Ascending aorta (tissue), 2 donors: ENCODE measurements at regions not wholly inside any gene's neighbourhood (a gene's known extent, or its start where the extent isn't known, plus 50 kb on each side); places are given as distances from the start of the nearest gene placed in this dataset.

ENCODE experiments used
- DNase-seq, 2 donors: peaks; one replicate each; pipeline ENCODE4 v3.0.0-alpha.2; 2019; ENCODE audit warnings: low spot score in 2 of 2
- H3K27ac ChIP-seq, 2 donors: fragments of 200-600 bp; sonication (generic); one replicate each; pipeline ENCODE4 v1.5.1; 2016 to 2017; ENCODE audit warnings: mild to moderate bottlenecking in 1 of 2
- H3K27me3 ChIP-seq: fragments of 200-600 bp; sonication (generic); one replicate; pipeline ENCODE4 v1.5.1; 2017
- H3K36me3 ChIP-seq, 2 donors: fragments of 200-600 bp; sonication (generic); one replicate each; pipeline ENCODE4 v1.5.1; 2016
- H3K4me1 ChIP-seq, 2 donors: fragments of 200-600 bp; sonication (generic); one replicate each; pipeline ENCODE4 v1.5.1; 2016 to 2017; ENCODE audit warnings: mild to moderate bottlenecking in 1 of 2
- H3K4me3 ChIP-seq, 2 donors: fragments of 200-600 bp; sonication (generic); one replicate each; pipeline ENCODE4 v1.5.1; 2016 to 2017; ENCODE audit warnings: mild to moderate bottlenecking in 1 of 2
- H3K9me3 ChIP-seq, 2 donors: fragments of 200-600 bp; sonication (generic); one replicate each; pipeline ENCODE4 v1.5.1; 2016
- intact Hi-C: fragments of 100-400 bp; cut with DNase I; formaldehyde crosslinking; loops from one replicate; pipeline ENCODE4 v1.15.1; 2023
- TF ChIP-seq, protein P1 (sequence below), 3 experiments: fragments of 200-600 bp in 2 of 3; fragments of 450-650 bp in 1 of 3; sonication (generic) in 2 of 3; IDR thresholded peaks; one replicate each; pipeline ENCODE4 v1.5.1; 2016 to 2019; ENCODE audit warnings: antibody characterized with exemption in 3 of 3, mild to moderate bottlenecking in 1 of 3, moderate library complexity in 1 of 3

DNA sequence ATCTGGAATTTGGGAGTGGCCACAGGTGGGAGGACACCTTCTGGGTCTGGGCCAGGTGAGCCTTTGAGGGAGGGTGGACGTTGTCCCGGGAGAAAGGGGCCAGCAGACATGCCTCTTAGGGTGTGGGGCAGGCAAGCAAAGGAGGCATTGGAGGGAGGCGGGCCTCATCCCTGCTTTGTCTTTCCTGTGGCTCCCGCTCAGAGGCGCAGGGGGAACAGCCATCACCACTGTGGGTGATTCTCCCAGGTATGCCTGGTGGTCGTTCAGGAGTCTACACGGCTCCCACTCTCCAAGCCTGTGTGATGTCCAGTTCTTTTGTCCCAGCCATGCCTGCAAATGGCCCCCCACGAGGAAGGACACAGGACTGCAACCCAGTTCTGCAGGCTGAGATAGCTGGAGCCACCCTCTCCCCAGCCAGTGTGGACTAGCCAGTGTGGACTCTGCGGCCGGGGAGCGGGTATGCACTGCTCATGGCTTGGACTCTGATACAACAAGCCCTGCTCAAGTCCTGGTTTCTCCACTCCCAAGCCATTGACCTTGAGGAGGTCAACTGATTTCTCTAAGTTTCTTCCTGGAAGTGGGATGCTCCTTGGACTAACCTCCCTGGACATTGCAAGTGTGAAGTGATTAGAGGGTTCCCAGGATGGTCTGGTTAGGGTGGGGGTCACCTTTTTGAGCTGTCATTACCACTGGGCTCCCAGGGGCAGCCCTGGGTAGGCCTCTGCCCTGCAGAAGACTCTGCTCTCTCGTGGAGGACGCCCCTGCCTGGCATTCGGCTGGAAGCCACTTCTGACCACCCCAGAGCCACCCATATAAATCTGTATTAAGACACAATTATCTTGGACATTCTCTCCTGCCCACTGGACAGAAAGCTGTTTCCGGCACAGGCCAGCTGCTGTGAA lies 1151.2 kb downstream of the BRD1 start:
- Histone ChIP-seq H3K4me1 (no peaks in the 10 kb centered on the region), H3K27ac (no peak overlapping the region), H3K36me3 (no peaks in the 10 kb centered on the region), H3K27me3 (no peaks in the 10 kb centered on the region), H3K9me3 (peaks cover 9 to 11% of the 10 kb centered on the region in 2 donors), H3K4me3 (no peak overlapping the region)
- no peak for DNase-seq
- TF ChIP-seq, protein P1, sequence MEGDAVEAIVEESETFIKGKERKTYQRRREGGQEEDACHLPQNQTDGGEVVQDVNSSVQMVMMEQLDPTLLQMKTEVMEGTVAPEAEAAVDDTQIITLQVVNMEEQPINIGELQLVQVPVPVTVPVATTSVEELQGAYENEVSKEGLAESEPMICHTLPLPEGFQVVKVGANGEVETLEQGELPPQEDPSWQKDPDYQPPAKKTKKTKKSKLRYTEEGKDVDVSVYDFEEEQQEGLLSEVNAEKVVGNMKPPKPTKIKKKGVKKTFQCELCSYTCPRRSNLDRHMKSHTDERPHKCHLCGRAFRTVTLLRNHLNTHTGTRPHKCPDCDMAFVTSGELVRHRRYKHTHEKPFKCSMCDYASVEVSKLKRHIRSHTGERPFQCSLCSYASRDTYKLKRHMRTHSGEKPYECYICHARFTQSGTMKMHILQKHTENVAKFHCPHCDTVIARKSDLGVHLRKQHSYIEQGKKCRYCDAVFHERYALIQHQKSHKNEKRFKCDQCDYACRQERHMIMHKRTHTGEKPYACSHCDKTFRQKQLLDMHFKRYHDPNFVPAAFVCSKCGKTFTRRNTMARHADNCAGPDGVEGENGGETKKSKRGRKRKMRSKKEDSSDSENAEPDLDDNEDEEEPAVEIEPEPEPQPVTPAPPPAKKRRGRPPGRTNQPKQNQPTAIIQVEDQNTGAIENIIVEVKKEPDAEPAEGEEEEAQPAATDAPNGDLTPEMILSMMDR (IDR thresholded peaks at IDR 0.05) = no peak
- intact Hi-C loops = no loop called here

DNA sequence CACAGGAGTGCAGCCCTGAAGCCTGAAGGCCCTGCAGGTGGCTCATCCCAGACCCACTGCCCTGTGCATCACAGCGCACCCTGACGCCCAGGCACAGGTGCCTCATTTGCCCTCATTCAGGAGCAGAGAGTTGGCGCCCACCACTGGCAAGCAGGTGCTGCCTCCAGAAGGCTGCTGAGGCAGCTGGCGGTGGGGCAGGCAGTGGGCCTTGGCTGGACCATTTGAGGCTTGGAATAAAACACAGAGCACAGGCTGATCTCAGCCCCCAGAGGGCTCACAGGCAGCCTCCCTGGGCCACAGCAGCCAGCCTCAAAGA lies 1151.9 kb downstream of the BRD1 start:
- no peak for DNase-seq
- intact Hi-C loops = no loop called here
- no peak overlapping the region for H3K4me3 ChIP-seq
- TF ChIP-seq, protein P1 (IDR thresholded peaks at IDR 0.05) = no peak
- H3K27me3 ChIP-seq = no peaks in the 10 kb centered on the region
- no peaks in the 10 kb centered on the region for H3K36me3 ChIP-seq
- H3K27ac ChIP-seq = no peak overlapping the region
- H3K9me3 ChIP-seq = peaks cover 9 to 14% of the 10 kb centered on the region in 2 donors
- no peaks in the 10 kb centered on the region for H3K4me1 ChIP-seq

DNA sequence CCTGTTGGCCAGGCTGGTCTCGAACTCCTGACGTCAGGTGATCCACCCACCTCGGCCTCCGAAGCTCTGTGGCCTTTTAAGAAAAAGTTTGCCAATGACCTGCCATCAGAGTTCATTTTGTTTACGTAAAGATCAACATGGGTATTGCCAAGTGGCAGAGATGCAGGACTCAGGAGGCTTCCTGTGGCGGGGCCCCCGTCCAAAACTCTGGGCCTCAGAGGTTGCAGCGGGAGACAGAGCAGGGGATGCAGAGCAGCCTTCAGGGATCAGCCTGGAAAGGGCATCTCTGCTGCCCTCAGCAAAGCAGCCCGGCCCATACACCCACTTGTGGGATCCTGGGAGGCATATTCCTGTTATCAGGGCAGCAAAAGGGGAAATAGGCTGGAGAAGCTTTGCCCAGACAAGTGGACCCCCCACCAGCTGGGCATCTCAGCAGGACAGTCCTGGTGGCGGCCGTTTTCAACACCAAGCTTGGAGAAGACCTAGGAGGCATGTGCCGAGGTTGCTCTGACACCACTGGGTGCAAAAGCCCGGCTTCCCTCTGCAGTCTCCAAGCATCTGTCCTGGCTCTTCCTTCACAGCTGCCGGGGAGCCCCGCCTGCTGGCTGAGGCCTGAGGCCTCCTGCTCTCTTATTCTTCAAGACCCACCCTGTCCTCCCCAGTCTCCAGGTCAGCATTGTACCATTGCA lies 1152.4 kb downstream of the BRD1 start:
- no peaks in the 10 kb centered on the region for H3K36me3 ChIP-seq
- no peak overlapping the region for H3K27ac ChIP-seq
- TF ChIP-seq, protein P1 (IDR thresholded peaks at IDR 0.05) = no peak
- no peaks in the 10 kb centered on the region for H3K4me1 ChIP-seq
- peaks cover 9 to 14% of the 10 kb centered on the region in 2 donors for H3K9me3 ChIP-seq
- intact Hi-C loops = no loop called here
- H3K4me3 ChIP-seq = no peak overlapping the region
- DNase-seq = no peak
- no peaks in the 10 kb centered on the region for H3K27me3 ChIP-seq

DNA sequence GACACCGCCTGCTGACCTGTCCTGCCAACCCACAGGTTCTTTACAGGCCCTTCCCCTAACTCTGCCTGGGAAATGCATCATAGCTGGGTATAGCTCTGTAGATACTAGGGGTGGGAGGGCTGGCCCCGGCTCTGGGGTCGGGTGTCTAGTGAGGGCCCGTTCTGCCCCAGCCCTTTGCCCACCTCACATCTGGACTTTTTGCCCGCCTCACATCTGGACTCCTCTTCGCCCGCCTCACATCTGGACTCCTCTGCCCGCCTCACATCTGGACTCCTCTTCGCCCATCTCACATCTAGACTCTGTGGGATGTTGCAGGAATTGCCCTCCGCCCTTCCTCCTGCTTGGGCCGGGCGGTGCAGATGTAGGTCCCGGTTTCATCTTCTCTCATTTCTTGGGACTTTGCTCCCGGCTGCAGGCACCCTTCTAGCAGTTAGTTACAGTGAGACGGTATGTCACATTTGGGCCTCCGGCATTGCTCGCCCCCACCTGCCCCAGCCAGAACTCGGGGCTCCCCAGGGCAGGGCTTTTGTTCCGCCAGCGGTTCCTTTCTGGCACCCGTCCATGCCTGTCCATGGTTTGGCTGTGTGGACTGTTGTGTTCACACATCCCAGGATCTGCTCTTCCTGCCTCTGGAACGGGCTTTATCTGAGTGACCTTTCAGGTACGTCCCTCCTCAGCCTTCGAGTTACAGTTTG lies 1153.7 kb downstream of the BRD1 start:
- H3K9me3 ChIP-seq = peaks cover 9 to 14% of the 10 kb centered on the region in 2 donors
- no peaks in the 10 kb centered on the region for H3K36me3 ChIP-seq
- H3K27ac ChIP-seq = no peak overlapping the region
- TF ChIP-seq, protein P1 (IDR thresholded peaks at IDR 0.05) = no peak
- no peaks in the 10 kb centered on the region for H3K4me1 ChIP-seq
- no peak overlapping the region for H3K4me3 ChIP-seq
- intact Hi-C loops = no loop called here
- DNase-seq = no peak
- H3K27me3 ChIP-seq = no peaks in the 10 kb centered on the region

DNA sequence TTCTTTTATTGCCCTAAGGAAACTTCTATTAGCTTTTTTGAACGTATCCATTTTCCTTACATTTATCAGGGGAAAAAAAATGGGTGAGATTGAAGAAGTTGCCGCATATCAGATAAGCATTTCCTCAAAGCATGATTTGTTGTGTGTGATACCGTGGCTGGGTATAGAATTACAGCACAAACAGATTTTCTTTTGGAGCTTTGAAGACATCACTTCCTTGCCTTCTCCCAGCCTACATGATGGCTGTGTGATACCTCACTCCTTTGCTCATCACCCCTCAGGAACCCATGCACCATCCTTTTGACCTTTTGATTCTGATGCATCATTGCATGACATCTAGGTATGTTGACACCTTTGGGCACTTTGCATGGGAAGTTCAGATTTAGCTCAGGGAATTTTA lies 1155.3 kb downstream of the BRD1 start:
- Histone ChIP-seq H3K27me3 (no peaks in the 10 kb centered on the region), H3K36me3 (no peaks in the 10 kb centered on the region), H3K4me3 (no peak overlapping the region), H3K4me1 (no peaks in the 10 kb centered on the region), H3K9me3 (peaks cover 9 to 14% of the 10 kb centered on the region in 2 donors), H3K27ac (no peak overlapping the region)
- TF ChIP-seq, protein P1 (IDR thresholded peaks at IDR 0.05) = no peak
- DNase-seq = no peak
- intact Hi-C loops = no loop called here
